ENCODE measurements at regions not wholly inside any gene's neighbourhood (a gene's known extent, or its start where the extent isn't known, plus 50 kb on each side); places are given as distances from the start of the nearest gene placed in this dataset.

DNA sequence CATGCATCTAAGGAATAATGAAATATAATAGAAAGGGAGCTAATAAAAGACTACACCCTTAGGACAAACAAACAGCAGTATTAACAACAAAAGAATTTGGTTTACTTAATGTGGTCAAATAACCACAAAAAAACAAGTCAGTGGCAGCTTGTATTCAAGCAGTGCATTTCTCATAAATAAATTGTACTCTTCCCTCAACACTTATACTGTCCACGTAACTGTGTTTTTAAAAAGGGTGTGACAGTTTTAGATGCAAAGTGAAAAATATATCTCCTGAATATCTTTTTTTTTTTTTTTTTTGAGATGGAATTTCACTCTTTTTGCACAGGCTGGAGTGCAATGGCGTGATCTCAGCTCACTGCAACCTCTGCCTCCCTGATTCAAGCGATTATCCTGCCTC is 698.2 kb upstream of the CADM2 start:
- TF ChIP-seq, protein P1, sequence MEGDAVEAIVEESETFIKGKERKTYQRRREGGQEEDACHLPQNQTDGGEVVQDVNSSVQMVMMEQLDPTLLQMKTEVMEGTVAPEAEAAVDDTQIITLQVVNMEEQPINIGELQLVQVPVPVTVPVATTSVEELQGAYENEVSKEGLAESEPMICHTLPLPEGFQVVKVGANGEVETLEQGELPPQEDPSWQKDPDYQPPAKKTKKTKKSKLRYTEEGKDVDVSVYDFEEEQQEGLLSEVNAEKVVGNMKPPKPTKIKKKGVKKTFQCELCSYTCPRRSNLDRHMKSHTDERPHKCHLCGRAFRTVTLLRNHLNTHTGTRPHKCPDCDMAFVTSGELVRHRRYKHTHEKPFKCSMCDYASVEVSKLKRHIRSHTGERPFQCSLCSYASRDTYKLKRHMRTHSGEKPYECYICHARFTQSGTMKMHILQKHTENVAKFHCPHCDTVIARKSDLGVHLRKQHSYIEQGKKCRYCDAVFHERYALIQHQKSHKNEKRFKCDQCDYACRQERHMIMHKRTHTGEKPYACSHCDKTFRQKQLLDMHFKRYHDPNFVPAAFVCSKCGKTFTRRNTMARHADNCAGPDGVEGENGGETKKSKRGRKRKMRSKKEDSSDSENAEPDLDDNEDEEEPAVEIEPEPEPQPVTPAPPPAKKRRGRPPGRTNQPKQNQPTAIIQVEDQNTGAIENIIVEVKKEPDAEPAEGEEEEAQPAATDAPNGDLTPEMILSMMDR (conservative IDR thresholded peaks at IDR 0.05): no peak
- no peak for TF ChIP-seq ZFX (IDR thresholded peaks at IDR 0.05)
